ENCODE measurements at regions not wholly inside any gene's neighbourhood (a gene's known extent, or its start where the extent isn't known, plus 50 kb on each side); places are given as distances from the start of the nearest gene placed in this dataset.
"Not testable (repeated sequence)": the region's sequence is repeated elsewhere in the genome, so short reads cannot be mapped to it uniquely, and the experiment has no call there.

- Histone ChIP-seq H3K4me3 (no peak overlapping the region), H3K27ac (no peak overlapping the region), H3K36me3 (no peaks in the 10 kb centered on the region), H3K9me3 (no peaks in the 10 kb centered on the region), H3K4me1 (no peaks in the 10 kb centered on the region), H3K27me3 (ENCODE audit: low read depth) (no peaks in the 10 kb centered on the region)
- TF ChIP-seq CTCF (IDR thresholded peaks at IDR 0.05): no peak
- no peak for ATAC-seq
- intact Hi-C loops (cut with DNase I): no loop called here
- DNase-seq: no peak
These were observed 219.2 kb downstream of the ZNF516 start for GRCh38 chr18:76275727-76276313.

GRCh38 chr18:76274468-76275289 is 220.4 kb downstream of the ZNF516 start:
- ATAC-seq (no peak), DNase-seq (no peak)
- Histone ChIP-seq H3K4me1 (no peaks in the 10 kb centered on the region), H3K4me3 (no peak overlapping the region), H3K9me3 (no peaks in the 10 kb centered on the region), H3K27me3 (ENCODE audit: low read depth) (no peaks in the 10 kb centered on the region), H3K36me3 (no peaks in the 10 kb centered on the region), H3K27ac (no peak overlapping the region)
- intact Hi-C loops (cut with DNase I): no loop called here
- TF ChIP-seq CTCF (IDR thresholded peaks at IDR 0.05): no peak

- ATAC-seq: no peak
- no peaks in the 10 kb centered on the region for H3K27me3 ChIP-seq (ENCODE audit: low read depth)
- intact Hi-C loops (cut with DNase I): no loop called here
These were observed 221.1 kb downstream of the ZNF516 start for GRCh38 chr18:76273956-76274355.

GRCh38 chr18:76273036-76273545 is 222.0 kb downstream of the ZNF516 start:
- no peak for TF ChIP-seq CTCF (IDR thresholded peaks at IDR 0.05)
- ATAC-seq (no peak), DNase-seq (no peak)
- Histone ChIP-seq H3K27ac (no peak overlapping the region), H3K4me3 (no peak overlapping the region), H3K27me3 (ENCODE audit: low read depth) (no peaks in the 10 kb centered on the region), H3K36me3 (no peaks in the 10 kb centered on the region), H3K9me3 (no peaks in the 10 kb centered on the region), H3K4me1 (no peaks in the 10 kb centered on the region)
- intact Hi-C loops (cut with DNase I): no loop called here

More at GRCh38 chr18:76273956-76274355, 221.1 kb downstream of the ZNF516 start:
- no peak for DNase-seq
- TF ChIP-seq CTCF (IDR thresholded peaks at IDR 0.05): no peak
- H3K9me3 ChIP-seq: no peaks in the 10 kb centered on the region
- no peaks in the 10 kb centered on the region for H3K4me1 ChIP-seq
- no peak overlapping the region for H3K4me3 ChIP-seq
- H3K36me3 ChIP-seq: no peaks in the 10 kb centered on the region
- H3K27ac ChIP-seq: no peak overlapping the region

- H3K27me3 ChIP-seq (ENCODE audit: low read depth); ATAC-seq; H3K36me3 ChIP-seq; H3K9me3 ChIP-seq; H3K4me3 ChIP-seq; DNase-seq; intact Hi-C loops (cut with DNase I); H3K27ac ChIP-seq: not testable (repeated sequence)
- H3K4me1 ChIP-seq: peaks cover 22% of the 10 kb centered on the region
These were observed 227.6 kb downstream of the ZNF516 start for GRCh38 chr18:76267423-76267822.

All from lower lobe of right lung (tissue), 2 donors.